Nephron (organoid): ENCODE measurements at regions not wholly inside any gene's neighbourhood (a gene's known extent, or its start where the extent isn't known, plus 50 kb on each side); places are given as distances from the start of the nearest gene placed in this dataset.
"Not testable (repeated sequence)": the region's sequence is repeated elsewhere in the genome, so short reads cannot be mapped to it uniquely, and the experiment has no call there.

Source experiments
- H3K27ac Mint-ChIP-seq, 3 experiments: 2 replicates each; pipeline ENCODE4 v1.8.0; 2020; ENCODE audit warnings: mixed read lengths in 3 of 3, mild to moderate bottlenecking in 2 of 3, moderate library complexity in 1 of 3
- H3K27me3 Mint-ChIP-seq: 2 replicates; pipeline ENCODE4 v1.8.0; 2021; ENCODE audit warnings: low read depth, mild to moderate bottlenecking, moderate library complexity, mixed read lengths
- H3K36me3 Mint-ChIP-seq: 2 replicates; pipeline ENCODE4 v1.8.0; 2020; ENCODE audit warnings: low read depth, mixed read lengths
- H3K4me1 Mint-ChIP-seq: 2 replicates; pipeline ENCODE4 v1.8.0; 2020; ENCODE audit warnings: mixed read lengths
- H3K4me3 Mint-ChIP-seq, 3 experiments: 2 replicates each; pipeline ENCODE4 v1.8.0; 2020; ENCODE audit warnings: mild to moderate bottlenecking in 3 of 3, mixed read lengths in 3 of 3, moderate library complexity in 2 of 3
- H3K9me3 Mint-ChIP-seq: 2 replicates; pipeline ENCODE4 v1.8.0; 2020; ENCODE audit warnings: mixed read lengths
- TF ChIP-seq, protein P1 (sequence below), 3 experiments: fragments of 200-600 bp; sonication (generic); IDR thresholded peaks; one replicate each; pipeline ENCODE4 v1.5.0; 2021; ENCODE audit warnings: antibody characterized with exemption in 3 of 3; ENCODE audit not compliant: unreplicated experiment in 3 of 3

GRCh38 chr1:117759535-117759934 lies 153.7 kb downstream of the TENT5C start:
- H3K4me3 Mint-ChIP-seq: no peak overlapping the region
- no peak overlapping the region for H3K27ac Mint-ChIP-seq
- H3K4me1 Mint-ChIP-seq: peaks cover 5% of the 10 kb centered on the region
- H3K36me3 Mint-ChIP-seq: no peaks in the 10 kb centered on the region
- H3K27me3 Mint-ChIP-seq: peaks cover 13% of the 10 kb centered on the region
- peaks cover 16% of the 10 kb centered on the region for H3K9me3 Mint-ChIP-seq
- TF ChIP-seq, protein P1, sequence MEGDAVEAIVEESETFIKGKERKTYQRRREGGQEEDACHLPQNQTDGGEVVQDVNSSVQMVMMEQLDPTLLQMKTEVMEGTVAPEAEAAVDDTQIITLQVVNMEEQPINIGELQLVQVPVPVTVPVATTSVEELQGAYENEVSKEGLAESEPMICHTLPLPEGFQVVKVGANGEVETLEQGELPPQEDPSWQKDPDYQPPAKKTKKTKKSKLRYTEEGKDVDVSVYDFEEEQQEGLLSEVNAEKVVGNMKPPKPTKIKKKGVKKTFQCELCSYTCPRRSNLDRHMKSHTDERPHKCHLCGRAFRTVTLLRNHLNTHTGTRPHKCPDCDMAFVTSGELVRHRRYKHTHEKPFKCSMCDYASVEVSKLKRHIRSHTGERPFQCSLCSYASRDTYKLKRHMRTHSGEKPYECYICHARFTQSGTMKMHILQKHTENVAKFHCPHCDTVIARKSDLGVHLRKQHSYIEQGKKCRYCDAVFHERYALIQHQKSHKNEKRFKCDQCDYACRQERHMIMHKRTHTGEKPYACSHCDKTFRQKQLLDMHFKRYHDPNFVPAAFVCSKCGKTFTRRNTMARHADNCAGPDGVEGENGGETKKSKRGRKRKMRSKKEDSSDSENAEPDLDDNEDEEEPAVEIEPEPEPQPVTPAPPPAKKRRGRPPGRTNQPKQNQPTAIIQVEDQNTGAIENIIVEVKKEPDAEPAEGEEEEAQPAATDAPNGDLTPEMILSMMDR (IDR thresholded peaks at IDR 0.05; ENCODE audit: unreplicated experiment in 3 of 3): no peak

- peaks cover 5% of the 10 kb centered on the region for H3K4me1 Mint-ChIP-seq
- H3K36me3 Mint-ChIP-seq: no peaks in the 10 kb centered on the region
- peaks cover 13% of the 10 kb centered on the region for H3K27me3 Mint-ChIP-seq
- TF ChIP-seq, protein P1 (IDR thresholded peaks at IDR 0.05; ENCODE audit: unreplicated experiment in 3 of 3): no peak
- H3K27ac Mint-ChIP-seq: no peak overlapping the region
- H3K9me3 Mint-ChIP-seq: peaks cover 21% of the 10 kb centered on the region
- no peak overlapping the region for H3K4me3 Mint-ChIP-seq
These were observed 154.2 kb downstream of the TENT5C start for GRCh38 chr1:117760069-117760468.

DNA sequence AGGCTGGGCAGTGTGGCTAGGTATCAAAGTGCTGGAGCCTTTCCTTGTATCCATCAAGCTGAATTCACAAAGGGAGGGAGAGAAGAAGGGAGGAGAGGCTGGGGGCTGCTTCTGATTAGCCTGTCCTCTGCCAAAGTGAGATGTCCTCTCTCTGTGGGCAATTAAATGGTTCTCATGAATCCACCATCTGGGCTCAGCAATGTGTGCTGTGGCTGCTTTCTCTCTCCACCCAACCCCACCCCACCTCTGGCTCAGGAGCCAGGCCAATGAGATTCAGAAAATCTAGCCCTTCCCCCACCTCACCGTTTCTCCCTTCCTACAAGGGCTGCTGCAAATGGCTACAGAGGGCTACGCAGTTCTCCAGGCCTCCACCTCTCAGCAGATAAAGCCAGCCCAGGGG lies 154.6 kb downstream of the TENT5C start:
- TF ChIP-seq, protein P1 (IDR thresholded peaks at IDR 0.05; ENCODE audit: unreplicated experiment in 3 of 3): no peak
- no peaks in the 10 kb centered on the region for H3K36me3 Mint-ChIP-seq
- H3K4me1 Mint-ChIP-seq: peaks cover 5% of the 10 kb centered on the region
- no peak overlapping the region for H3K27ac Mint-ChIP-seq
- peaks cover 10% of the 10 kb centered on the region for H3K27me3 Mint-ChIP-seq
- peaks cover 23% of the 10 kb centered on the region for H3K9me3 Mint-ChIP-seq
- H3K4me3 Mint-ChIP-seq: no peak overlapping the region

- H3K36me3 Mint-ChIP-seq: peaks cover 10% of the 10 kb centered on the region
- H3K4me1 Mint-ChIP-seq, H3K4me3 Mint-ChIP-seq, H3K27me3 Mint-ChIP-seq, H3K27ac Mint-ChIP-seq: not testable (repeated sequence)
- peaks cover 65% of the 10 kb centered on the region for H3K9me3 Mint-ChIP-seq
These were observed 161.7 kb downstream of the GDAP2 start for GRCh38 chr1:117767756-117768155.

- peaks cover 63% of the 10 kb centered on the region for H3K9me3 Mint-ChIP-seq
- peaks cover 3% of the 10 kb centered on the region for H3K27me3 Mint-ChIP-seq
- H3K36me3 Mint-ChIP-seq: peaks cover 10% of the 10 kb centered on the region
- no peak overlapping the region for H3K4me3 Mint-ChIP-seq
- H3K4me1 Mint-ChIP-seq: no peaks in the 10 kb centered on the region
- TF ChIP-seq, protein P1 (IDR thresholded peaks at IDR 0.05; ENCODE audit: unreplicated experiment in 3 of 3): no peak
- no peak overlapping the region for H3K27ac Mint-ChIP-seq
These were observed 158.4 kb downstream of the GDAP2 start for GRCh38 chr1:117770981-117771531.

DNA sequence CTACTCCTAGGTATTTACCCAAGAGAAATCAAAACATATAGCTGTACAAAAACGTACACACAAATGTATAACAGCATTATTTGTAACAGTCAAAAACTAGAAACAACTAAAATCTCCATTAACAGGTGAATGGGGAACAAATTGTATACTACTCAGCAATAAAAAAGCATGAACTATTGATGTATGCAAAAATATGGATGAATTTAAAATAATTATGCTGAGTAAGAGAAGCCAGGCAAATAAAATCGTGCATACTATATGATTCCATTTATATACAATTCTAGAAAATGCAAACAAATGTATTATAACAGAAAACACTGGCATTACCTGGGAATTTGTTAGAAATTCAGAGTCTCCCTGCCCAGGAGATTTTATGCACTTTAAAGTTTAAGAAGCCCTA lies 150.1 kb downstream of the GDAP2 start:
- Mint-ChIP-seq H3K27ac (no peak overlapping the region), H3K36me3 (peaks cover 3% of the 10 kb centered on the region), H3K4me1 (peaks cover 45% of the 10 kb centered on the region), H3K4me3 (no peak overlapping the region), H3K27me3 (peaks cover 6% of the 10 kb centered on the region), H3K9me3 (peaks cover 18% of the 10 kb centered on the region)
- TF ChIP-seq, protein P1 (IDR thresholded peaks at IDR 0.05; ENCODE audit: unreplicated experiment in 3 of 3): no peak
